ENCODE measurements at regions not wholly inside any gene's neighbourhood (a gene's known extent, or its start where the extent isn't known, plus 50 kb on each side); places are given as distances from the start of the nearest gene placed in this dataset.

- TF ChIP-seq, protein P1, sequence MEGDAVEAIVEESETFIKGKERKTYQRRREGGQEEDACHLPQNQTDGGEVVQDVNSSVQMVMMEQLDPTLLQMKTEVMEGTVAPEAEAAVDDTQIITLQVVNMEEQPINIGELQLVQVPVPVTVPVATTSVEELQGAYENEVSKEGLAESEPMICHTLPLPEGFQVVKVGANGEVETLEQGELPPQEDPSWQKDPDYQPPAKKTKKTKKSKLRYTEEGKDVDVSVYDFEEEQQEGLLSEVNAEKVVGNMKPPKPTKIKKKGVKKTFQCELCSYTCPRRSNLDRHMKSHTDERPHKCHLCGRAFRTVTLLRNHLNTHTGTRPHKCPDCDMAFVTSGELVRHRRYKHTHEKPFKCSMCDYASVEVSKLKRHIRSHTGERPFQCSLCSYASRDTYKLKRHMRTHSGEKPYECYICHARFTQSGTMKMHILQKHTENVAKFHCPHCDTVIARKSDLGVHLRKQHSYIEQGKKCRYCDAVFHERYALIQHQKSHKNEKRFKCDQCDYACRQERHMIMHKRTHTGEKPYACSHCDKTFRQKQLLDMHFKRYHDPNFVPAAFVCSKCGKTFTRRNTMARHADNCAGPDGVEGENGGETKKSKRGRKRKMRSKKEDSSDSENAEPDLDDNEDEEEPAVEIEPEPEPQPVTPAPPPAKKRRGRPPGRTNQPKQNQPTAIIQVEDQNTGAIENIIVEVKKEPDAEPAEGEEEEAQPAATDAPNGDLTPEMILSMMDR (IDR thresholded peaks at IDR 0.05; ENCODE audit: poor library complexity): no peak
- TF ChIP-seq EZH2 (IDR thresholded peaks at IDR 0.05; ENCODE audit: borderline replicate concordance): no peak
These were observed 162.0 kb upstream of the FAM13C start for GRCh38 chr10:59524348-59524747.

Measured in hepatocyte (in vitro differentiated cells).